ENCODE measurements at regions not wholly inside any gene's neighbourhood (a gene's known extent, or its start where the extent isn't known, plus 50 kb on each side); places are given as distances from the start of the nearest gene placed in this dataset.

DNA sequence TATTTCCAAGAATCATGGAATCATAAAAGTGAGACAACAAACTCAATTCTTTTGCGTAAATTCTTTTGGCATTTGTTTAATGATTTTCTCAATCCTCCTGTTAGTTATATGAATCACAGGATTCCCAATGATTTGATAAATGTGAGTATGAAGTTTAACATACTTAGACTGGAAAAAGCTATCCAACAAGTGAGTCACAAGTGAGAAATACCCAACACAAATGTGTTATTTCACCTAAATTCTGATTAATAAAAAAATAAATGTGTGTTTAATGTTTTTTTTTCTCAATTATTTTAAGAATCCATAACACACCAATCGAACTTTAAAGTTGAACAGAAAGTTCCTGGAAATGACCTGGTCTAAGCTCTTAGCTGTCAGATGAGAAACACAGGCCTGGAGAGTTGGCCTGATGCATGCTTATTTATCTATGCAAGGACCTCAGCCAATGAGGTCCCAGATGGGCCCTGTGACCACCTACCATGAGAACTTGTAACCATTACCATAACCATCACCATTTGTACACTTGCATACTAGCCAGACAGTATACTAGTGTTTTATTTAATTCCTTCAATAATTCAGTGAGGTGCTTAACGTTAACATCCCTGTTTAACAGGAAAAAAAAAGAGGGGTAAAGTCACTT is 386.7 kb downstream of the SPRY1 start:
- Mint-ChIP-seq H3K27me3 (ENCODE audit: low read depth in 3 of 3) (peaks cover 2 to 3% (median 2%) of the 10 kb centered on the region in 3 donors), H3K9me3 (peaks cover 0 to 2% (median 0%) of the 10 kb centered on the region in 6 donors), H3K4me1 (no peaks in the 10 kb centered on the region), H3K36me3 (no peaks in the 10 kb centered on the region), H3K4me3 (no peak overlapping the region), H3K27ac (no peak overlapping the region)
- no peak for DNase-seq

DNA sequence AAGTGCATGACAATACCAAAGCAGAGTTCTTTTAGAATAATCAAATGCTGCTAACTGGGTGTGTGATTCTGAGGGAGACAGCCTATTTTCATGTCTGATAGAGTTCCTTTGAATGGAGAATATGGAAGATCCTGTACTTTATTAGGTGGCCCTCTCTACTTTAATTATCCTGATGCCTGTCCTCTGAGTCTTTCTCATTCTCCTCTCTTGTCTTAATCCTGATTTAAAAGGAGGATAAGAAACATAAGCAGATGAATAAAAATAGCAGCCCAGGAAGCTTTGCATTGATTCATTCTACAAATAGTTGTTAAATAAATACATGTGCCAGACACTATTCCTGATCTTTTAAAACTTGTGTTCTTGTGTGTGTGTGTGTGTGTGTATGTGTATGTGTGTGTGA is 387.3 kb downstream of the SPRY1 start:
- H3K4me3 Mint-ChIP-seq: no peak overlapping the region
- H3K36me3 Mint-ChIP-seq: no peaks in the 10 kb centered on the region
- peaks cover 2 to 3% (median 2%) of the 10 kb centered on the region in 3 donors for H3K27me3 Mint-ChIP-seq (ENCODE audit: low read depth in 3 of 3)
- no peak for DNase-seq
- no peak overlapping the region for H3K27ac Mint-ChIP-seq
- peaks cover 0 to 2% (median 0%) of the 10 kb centered on the region in 6 donors for H3K9me3 Mint-ChIP-seq
- H3K4me1 Mint-ChIP-seq: no peaks in the 10 kb centered on the region

DNA sequence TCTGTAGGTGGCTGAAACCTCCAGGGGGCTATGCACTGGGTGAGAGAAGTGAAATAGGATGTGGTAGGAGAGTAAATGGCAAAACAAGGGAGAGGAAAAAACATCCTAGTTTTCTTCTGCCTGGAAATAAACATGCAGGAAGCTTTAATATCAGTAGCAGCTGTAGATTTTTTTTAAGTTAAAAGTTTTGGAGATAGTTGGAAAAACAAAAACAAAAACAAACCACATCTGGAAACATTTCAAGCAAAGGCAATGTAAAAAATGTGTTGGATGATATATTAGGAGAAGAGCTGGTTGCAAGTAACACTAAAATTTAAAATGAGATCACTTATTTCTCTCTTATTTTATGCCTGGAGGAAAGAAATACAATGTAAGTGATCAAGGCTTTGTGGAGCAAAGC is 388.0 kb downstream of the SPRY1 start:
- Mint-ChIP-seq H3K4me3 (no peak overlapping the region), H3K27ac (no peak overlapping the region), H3K27me3 (ENCODE audit: low read depth in 3 of 3) (peaks cover under 1 to 3% (median 2%) of the 10 kb centered on the region in 3 donors), H3K9me3 (peaks cover 0 to 2% (median 0%) of the 10 kb centered on the region in 6 donors), H3K36me3 (no peaks in the 10 kb centered on the region), H3K4me1 (no peaks in the 10 kb centered on the region)
- no peak for DNase-seq

- Mint-ChIP-seq H3K27ac (no peak overlapping the region), H3K4me3 (no peak overlapping the region), H3K9me3 (peaks cover 0 to 2% (median 0%) of the 10 kb centered on the region in 6 donors), H3K27me3 (ENCODE audit: low read depth in 3 of 3) (peaks cover 0 to 3% (median 2%) of the 10 kb centered on the region in 3 donors), H3K4me1 (no peaks in the 10 kb centered on the region), H3K36me3 (no peaks in the 10 kb centered on the region)
- DNase-seq: no peak
Observed at GRCh38 chr4:123785538-123785937, 388.9 kb downstream of the SPRY1 start.

GRCh38 chr4:123786163-123786915 is 389.7 kb downstream of the SPRY1 start:
- Mint-ChIP-seq H3K9me3 (peaks cover 0 to 2% (median 0%) of the 10 kb centered on the region in 6 donors), H3K36me3 (no peaks in the 10 kb centered on the region), H3K27ac (no peak overlapping the region), H3K27me3 (ENCODE audit: low read depth in 3 of 3) (peaks cover 0 to 3% (median 2%) of the 10 kb centered on the region in 3 donors), H3K4me1 (no peaks in the 10 kb centered on the region), H3K4me3 (no peak overlapping the region)
- no peak for DNase-seq

GRCh38 chr4:123786920-123787319 is 390.3 kb downstream of the SPRY1 start:
- no peak for DNase-seq
- H3K9me3 Mint-ChIP-seq: no peaks in the 10 kb centered on the region
- no peaks in the 10 kb centered on the region for H3K4me1 Mint-ChIP-seq
- H3K4me3 Mint-ChIP-seq: no peak overlapping the region
- peaks cover 0 to 3% (median 2%) of the 10 kb centered on the region in 3 donors for H3K27me3 Mint-ChIP-seq (ENCODE audit: low read depth in 3 of 3)
- H3K36me3 Mint-ChIP-seq: no peaks in the 10 kb centered on the region
- no peak overlapping the region for H3K27ac Mint-ChIP-seq

DNA sequence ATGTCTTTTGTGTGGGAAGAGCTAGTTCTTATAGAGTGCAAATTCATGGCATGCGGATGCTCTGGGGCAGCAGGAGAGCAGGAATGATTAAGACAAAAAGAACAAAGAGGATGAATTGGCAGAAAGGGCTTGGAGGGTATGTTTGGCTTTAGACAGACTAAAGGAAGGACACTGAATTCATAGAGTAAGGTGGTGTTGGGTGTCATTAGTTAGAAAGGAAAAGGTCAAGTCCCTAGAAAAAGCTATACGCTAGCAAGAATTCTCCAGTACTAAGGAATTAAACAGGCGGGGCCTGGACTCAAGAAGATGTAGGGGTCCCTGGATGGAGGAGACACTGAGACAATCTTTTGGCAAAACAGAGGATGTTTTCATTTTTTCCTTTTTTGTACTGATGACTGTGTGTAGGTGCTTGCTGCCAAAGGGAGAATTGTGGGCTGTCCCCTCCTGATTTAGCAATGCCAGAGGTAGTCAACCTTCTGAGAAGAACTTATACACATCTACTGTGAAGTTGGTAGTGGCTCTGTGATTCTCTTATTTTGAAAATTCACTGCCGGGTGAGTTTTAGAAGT is 391.0 kb downstream of the SPRY1 start:
- Mint-ChIP-seq H3K9me3 (no peaks in the 10 kb centered on the region), H3K4me3 (no peak overlapping the region), H3K4me1 (no peaks in the 10 kb centered on the region), H3K27me3 (ENCODE audit: low read depth in 3 of 3) (peaks cover 0 to 3% (median 2%) of the 10 kb centered on the region in 3 donors), H3K27ac (no peak overlapping the region), H3K36me3 (no peaks in the 10 kb centered on the region)
- DNase-seq: no peak

- no peaks in the 10 kb centered on the region for H3K9me3 Mint-ChIP-seq
- H3K4me1 Mint-ChIP-seq: no peaks in the 10 kb centered on the region
- no peak overlapping the region for H3K27ac Mint-ChIP-seq
- no peaks in the 10 kb centered on the region for H3K36me3 Mint-ChIP-seq
- no peak overlapping the region for H3K4me3 Mint-ChIP-seq
- DNase-seq: no peak
- H3K27me3 Mint-ChIP-seq (ENCODE audit: low read depth in 3 of 3): peaks cover 2 to 3% (median 2%) of the 10 kb centered on the region in 3 donors
Observed at GRCh38 chr4:123788577-123788976, 392.0 kb downstream of the SPRY1 start.

- Mint-ChIP-seq H3K9me3 (no peaks in the 10 kb centered on the region), H3K27ac (no peak overlapping the region), H3K4me3 (no peak overlapping the region), H3K36me3 (no peaks in the 10 kb centered on the region), H3K4me1 (no peaks in the 10 kb centered on the region), H3K27me3 (ENCODE audit: low read depth in 3 of 3) (peaks cover 2 to 3% (median 2%) of the 10 kb centered on the region in 3 donors)
- DNase-seq: no peak
Observed at GRCh38 chr4:123790681-123791080, 394.1 kb downstream of the SPRY1 start.

DNA sequence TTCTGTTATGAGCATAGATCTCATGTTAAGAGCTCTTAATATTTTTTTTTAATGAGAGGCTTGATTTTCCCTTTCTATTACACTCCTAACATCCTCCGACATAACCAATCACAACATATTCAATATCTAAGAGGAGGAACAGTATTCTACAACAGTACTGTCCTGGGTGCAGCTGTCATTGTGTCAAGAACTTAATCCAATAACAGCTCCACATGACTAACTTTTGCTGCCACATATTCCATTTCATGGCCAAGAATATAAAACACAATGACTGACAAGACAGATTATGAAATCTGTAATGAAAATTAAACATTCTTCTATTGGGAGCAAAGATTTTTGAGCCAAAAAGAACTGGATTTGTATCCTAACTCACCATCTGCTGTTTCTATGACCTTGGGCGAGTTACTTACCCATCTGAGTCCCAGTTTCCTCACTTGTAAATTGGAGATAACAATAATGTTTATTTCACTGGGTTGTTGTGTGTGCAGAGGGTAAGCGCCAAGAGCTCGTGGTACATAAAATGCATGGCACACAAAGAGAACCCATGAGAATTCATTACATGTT is 405.6 kb downstream of the SPRY1 start:
- peaks cover 0 to 7% (median 4%) of the 10 kb centered on the region in 3 donors for H3K27me3 Mint-ChIP-seq (ENCODE audit: low read depth in 3 of 3)
- no peak for DNase-seq
- H3K4me3 Mint-ChIP-seq: no peak overlapping the region
- H3K27ac Mint-ChIP-seq: no peak overlapping the region
- H3K9me3 Mint-ChIP-seq: peaks cover 2 to 23% (median 12%) of the 10 kb centered on the region in 6 donors
- H3K4me1 Mint-ChIP-seq: no peaks in the 10 kb centered on the region
- H3K36me3 Mint-ChIP-seq: peaks cover 0 to 2% (median 0%) of the 10 kb centered on the region in 3 donors

DNA sequence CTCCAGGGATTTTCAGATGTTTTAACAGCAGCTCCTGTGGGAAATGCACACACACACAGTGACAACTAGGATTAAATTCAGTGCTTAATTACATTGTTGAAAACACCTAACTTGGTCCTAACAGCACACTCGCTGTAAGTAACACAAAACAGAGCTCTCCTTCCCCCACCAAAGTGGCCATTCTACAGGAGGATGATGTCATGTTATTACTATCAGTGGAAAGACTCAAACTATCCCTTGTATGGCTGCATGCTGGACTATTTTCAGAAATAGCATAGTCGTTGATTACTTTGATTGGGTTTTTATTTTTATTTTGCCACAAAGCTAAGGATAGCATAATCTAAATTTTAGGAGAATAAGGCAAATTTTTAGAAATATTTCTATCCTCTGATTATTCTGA is 406.3 kb downstream of the SPRY1 start:
- H3K27me3 Mint-ChIP-seq (ENCODE audit: low read depth in 3 of 3): peaks cover 0 to 7% (median 4%) of the 10 kb centered on the region in 3 donors
- H3K9me3 Mint-ChIP-seq: peaks cover 0 to 17% (median 9%) of the 10 kb centered on the region in 6 donors
- H3K36me3 Mint-ChIP-seq: peaks cover 0 to 2% (median 0%) of the 10 kb centered on the region in 3 donors
- DNase-seq: no peak
- no peak overlapping the region for H3K27ac Mint-ChIP-seq
- no peak overlapping the region for H3K4me3 Mint-ChIP-seq
- no peaks in the 10 kb centered on the region for H3K4me1 Mint-ChIP-seq

DNA sequence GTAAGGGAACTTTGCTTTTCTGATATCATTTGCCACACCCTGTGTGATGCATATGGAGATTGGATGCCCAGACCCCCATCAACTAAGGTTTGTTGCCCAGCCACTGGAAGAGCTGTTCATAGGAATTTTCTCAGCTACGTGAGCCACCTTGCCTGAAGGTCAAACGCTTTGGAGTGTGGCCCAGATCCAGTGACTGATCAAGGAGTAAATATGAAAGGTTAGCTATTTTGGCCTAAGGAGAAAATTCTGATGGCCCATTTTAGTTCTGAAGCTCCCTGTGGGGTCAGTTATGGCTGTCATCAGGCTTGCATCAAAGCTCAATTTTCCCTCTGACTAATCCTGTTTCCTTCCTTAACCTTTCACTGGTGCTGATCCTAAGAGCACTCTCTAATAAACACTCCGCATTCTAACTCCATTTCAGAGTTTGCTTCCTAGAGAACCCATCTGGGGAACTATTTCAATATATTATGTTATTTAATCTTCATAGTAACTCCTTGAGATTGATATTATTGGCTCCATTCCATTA is 407.7 kb downstream of the SPRY1 start:
- Mint-ChIP-seq H3K27me3 (ENCODE audit: low read depth in 3 of 3) (peaks cover 0 to 4% (median 4%) of the 10 kb centered on the region in 3 donors), H3K4me3 (no peak overlapping the region), H3K27ac (no peak overlapping the region), H3K4me1 (no peaks in the 10 kb centered on the region), H3K36me3 (peaks cover 0 to 2% (median 0%) of the 10 kb centered on the region in 3 donors), H3K9me3 (peaks cover 0 to 5% (median 3%) of the 10 kb centered on the region in 6 donors)
- no peak for DNase-seq

- peaks cover 0 to 3% (median 0%) of the 10 kb centered on the region in 6 donors for H3K9me3 Mint-ChIP-seq
- H3K4me3 Mint-ChIP-seq: no peak overlapping the region
- no peaks in the 10 kb centered on the region for H3K36me3 Mint-ChIP-seq
- no peaks in the 10 kb centered on the region for H3K4me1 Mint-ChIP-seq
- peaks cover 0 to 4% (median 4%) of the 10 kb centered on the region in 3 donors for H3K27me3 Mint-ChIP-seq (ENCODE audit: low read depth in 3 of 3)
- DNase-seq: no peak
- no peak overlapping the region for H3K27ac Mint-ChIP-seq
Observed at GRCh38 chr4:123806056-123806455, 409.5 kb downstream of the SPRY1 start.

DNA sequence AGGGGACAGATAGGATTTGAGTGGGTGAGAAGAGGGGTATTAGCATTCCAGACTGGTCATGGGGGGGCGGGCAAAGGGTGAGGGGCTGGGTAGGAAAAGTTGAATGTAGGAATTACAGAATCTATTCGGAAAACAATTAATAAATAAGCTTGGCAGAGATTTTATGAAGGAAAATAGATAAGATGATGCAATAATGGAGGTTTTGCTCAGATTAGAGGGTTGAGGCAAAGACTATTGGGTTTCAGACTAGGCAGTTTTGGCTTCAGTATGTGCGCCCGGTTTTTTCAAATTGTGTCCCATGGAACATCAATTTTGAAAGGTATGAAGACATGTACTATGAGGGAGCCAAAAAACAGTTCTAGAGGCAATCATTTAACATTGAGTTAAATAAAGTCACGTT is 410.6 kb downstream of the SPRY1 start:
- H3K9me3 Mint-ChIP-seq: peaks cover 0 to 3% (median 0%) of the 10 kb centered on the region in 6 donors
- H3K4me1 Mint-ChIP-seq: peaks cover 0 to 9% of the 10 kb centered on the region in 2 donors
- peaks cover 0 to 7% (median 4%) of the 10 kb centered on the region in 3 donors for H3K27me3 Mint-ChIP-seq (ENCODE audit: low read depth in 3 of 3)
- no peak overlapping the region for H3K4me3 Mint-ChIP-seq
- no peaks in the 10 kb centered on the region for H3K36me3 Mint-ChIP-seq
- DNase-seq: no peak
- H3K27ac Mint-ChIP-seq: no peak overlapping the region

All from immature natural killer cell (primary cell).